ENCODE measurements at regions not wholly inside any gene's neighbourhood (a gene's known extent, or its start where the extent isn't known, plus 50 kb on each side); places are given as distances from the start of the nearest gene placed in this dataset.
A peak's percentile ranks its signal among the peaks of the same experiment; 100 is the strongest.

DNA sequence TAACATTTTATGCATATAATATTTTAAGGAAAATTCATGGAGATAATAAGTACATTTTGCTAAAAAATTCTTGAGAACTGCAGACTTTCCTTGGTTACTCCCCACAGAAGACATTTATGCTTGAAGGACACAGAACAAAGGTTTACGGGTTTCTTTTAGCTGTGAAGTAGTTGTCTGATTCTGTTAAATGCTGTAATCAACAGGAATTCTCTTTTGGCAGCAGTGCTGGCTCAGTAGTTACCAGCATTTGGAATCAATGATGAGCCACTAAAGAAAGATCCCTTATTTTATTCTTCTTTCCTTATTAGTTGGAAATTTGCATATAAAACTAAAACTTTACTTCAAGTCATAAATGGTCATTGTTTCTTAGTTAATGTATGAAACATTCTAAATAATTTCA lies 199.3 kb upstream of the FAT4 start:
- no peaks in the 10 kb centered on the region for H3K36me3 ChIP-seq (ENCODE audit: control insufficient read depth, insufficient read depth, low read length)
- H3K27ac ChIP-seq (ENCODE audit: insufficient read depth, low read length), result no peak overlapping the region
- H3K9ac ChIP-seq (ENCODE audit: insufficient read depth, low read length), result no peak overlapping the region
- H3K79me2 ChIP-seq (ENCODE audit: control insufficient read depth, insufficient read depth, low read length), result no peaks in the 10 kb centered on the region
- DNase-seq (ENCODE audit: low read depth in 2 of 2), result peak; percentile 21 to 67
- no peaks in the 10 kb centered on the region for H3K27me3 ChIP-seq (ENCODE audit: control insufficient read depth, insufficient read depth, low read length)
- H3K9me3 ChIP-seq (ENCODE audit: control insufficient read depth, insufficient read depth, low read depth, low read length), result no peaks in the 10 kb centered on the region
- H3K4me2 ChIP-seq (ENCODE audit: extremely low read depth, insufficient read depth, low read length), result no peak overlapping the region
- TF ChIP-seq EZH2 (IDR thresholded peaks at IDR 0.05; ENCODE audit: low read length, missing control alignments) (no peak), CTCF (conservative IDR thresholded peaks at IDR 0.05 in 1 of 2, IDR thresholded peaks at IDR 0.05 in 1 of 2; ENCODE audit: low read depth in 1 of 2, low read length in 2 of 2) (no peak)
- no peaks in the 10 kb centered on the region for H3K4me1 ChIP-seq (ENCODE audit: control insufficient read depth, extremely low read depth, insufficient read depth, low read length)
- H4K20me1 ChIP-seq (ENCODE audit: control insufficient read depth, extremely low read depth, insufficient read depth, low read length), result no peaks in the 10 kb centered on the region
- H2AFZ ChIP-seq (ENCODE audit: low read length), result no peak overlapping the region
- H3K4me3 ChIP-seq (replicated peaks in 1 of 4; ENCODE audit: control extremely low read depth in 1 of 4, insufficient read depth in 1 of 4, low read depth in 3 of 4, low read length in 4 of 4), result no peak overlapping the region

DNA sequence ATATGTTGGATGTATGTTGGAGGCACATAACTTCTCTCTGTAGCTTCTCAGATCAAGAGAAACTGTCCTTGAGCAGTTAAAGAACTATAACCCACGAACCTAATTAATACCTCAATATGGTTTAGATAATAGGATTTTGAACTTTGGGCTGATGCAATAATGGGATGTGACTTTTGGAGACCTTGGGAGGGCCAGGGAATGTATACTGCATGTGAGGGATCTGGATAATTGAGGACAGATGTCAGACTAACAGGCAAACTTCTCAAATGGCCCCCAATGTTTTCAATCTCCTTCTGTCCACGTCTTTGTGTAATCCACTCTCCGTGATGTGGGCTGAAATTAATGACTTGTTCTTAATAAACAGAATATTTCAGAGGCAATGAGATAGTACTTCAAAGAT lies 202.2 kb upstream of the FAT4 start:
- Histone ChIP-seq H2AFZ (ENCODE audit: low read length) (no peak overlapping the region), H3K4me3 (replicated peaks in 1 of 4; ENCODE audit: control extremely low read depth in 1 of 4, insufficient read depth in 1 of 4, low read depth in 3 of 4, low read length in 4 of 4) (no peak overlapping the region), H3K9me3 (ENCODE audit: control insufficient read depth, insufficient read depth, low read depth, low read length) (no peaks in the 10 kb centered on the region), H3K4me1 (ENCODE audit: control insufficient read depth, extremely low read depth, insufficient read depth, low read length) (no peaks in the 10 kb centered on the region), H3K36me3 (ENCODE audit: control insufficient read depth, insufficient read depth, low read length) (no peaks in the 10 kb centered on the region), H3K27me3 (ENCODE audit: control insufficient read depth, insufficient read depth, low read length) (no peaks in the 10 kb centered on the region), H3K79me2 (ENCODE audit: control insufficient read depth, insufficient read depth, low read length) (no peaks in the 10 kb centered on the region), H3K9ac (ENCODE audit: insufficient read depth, low read length) (no peak overlapping the region), H3K4me2 (ENCODE audit: extremely low read depth, insufficient read depth, low read length) (no peak overlapping the region), H4K20me1 (ENCODE audit: control insufficient read depth, extremely low read depth, insufficient read depth, low read length) (no peaks in the 10 kb centered on the region), H3K27ac (ENCODE audit: insufficient read depth, low read length) (no peak overlapping the region)
- no peak for TF ChIP-seq CTCF (conservative IDR thresholded peaks at IDR 0.05 in 1 of 2, IDR thresholded peaks at IDR 0.05 in 1 of 2; ENCODE audit: low read depth in 1 of 2, low read length in 2 of 2)
- TF ChIP-seq EZH2 (IDR thresholded peaks at IDR 0.05; ENCODE audit: low read length, missing control alignments), result no peak
- DNase-seq (ENCODE audit: low read depth in 2 of 2), result no peak

DNA sequence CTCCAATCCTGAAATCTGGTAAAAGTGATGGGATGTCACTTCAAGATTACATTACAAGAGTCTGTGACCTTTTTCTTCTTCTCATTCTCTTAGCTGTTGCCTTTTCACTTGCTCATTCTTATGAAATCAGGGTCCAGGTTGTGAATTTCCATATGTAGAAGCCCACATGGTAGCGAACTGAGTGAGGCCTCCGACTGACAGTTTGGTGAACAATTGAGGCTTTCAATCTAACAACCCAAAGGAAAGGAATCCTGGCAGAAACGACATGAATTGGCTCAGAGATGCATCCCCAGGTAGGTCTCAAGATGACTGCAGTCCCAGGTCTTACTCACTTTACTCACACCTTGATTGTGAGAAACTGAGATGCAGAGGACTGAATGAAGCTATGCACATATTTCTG lies 203.4 kb upstream of the FAT4 start:
- TF ChIP-seq CTCF (conservative IDR thresholded peaks at IDR 0.05 in 1 of 2, IDR thresholded peaks at IDR 0.05 in 1 of 2; ENCODE audit: low read depth in 1 of 2, low read length in 2 of 2) (no peak), EZH2 (IDR thresholded peaks at IDR 0.05; ENCODE audit: low read length, missing control alignments) (no peak)
- no peak overlapping the region for H3K9ac ChIP-seq (ENCODE audit: insufficient read depth, low read length)
- H3K4me3 ChIP-seq (replicated peaks in 1 of 4; ENCODE audit: control extremely low read depth in 1 of 4, insufficient read depth in 1 of 4, low read depth in 3 of 4, low read length in 4 of 4), result no peak overlapping the region
- H3K4me1 ChIP-seq (ENCODE audit: control insufficient read depth, extremely low read depth, insufficient read depth, low read length), result no peaks in the 10 kb centered on the region
- no peaks in the 10 kb centered on the region for H3K79me2 ChIP-seq (ENCODE audit: control insufficient read depth, insufficient read depth, low read length)
- H3K27me3 ChIP-seq (ENCODE audit: control insufficient read depth, insufficient read depth, low read length), result no peaks in the 10 kb centered on the region
- no peaks in the 10 kb centered on the region for H4K20me1 ChIP-seq (ENCODE audit: control insufficient read depth, extremely low read depth, insufficient read depth, low read length)
- H3K27ac ChIP-seq (ENCODE audit: insufficient read depth, low read length), result no peak overlapping the region
- no peaks in the 10 kb centered on the region for H3K36me3 ChIP-seq (ENCODE audit: control insufficient read depth, insufficient read depth, low read length)
- H2AFZ ChIP-seq (ENCODE audit: low read length), result no peak overlapping the region
- no peaks in the 10 kb centered on the region for H3K9me3 ChIP-seq (ENCODE audit: control insufficient read depth, insufficient read depth, low read depth, low read length)
- no peak for DNase-seq (ENCODE audit: low read depth in 2 of 2)
- no peak overlapping the region for H3K4me2 ChIP-seq (ENCODE audit: extremely low read depth, insufficient read depth, low read length)

All from fibroblast of lung (primary cell).